ENCODE measurements at regions not wholly inside any gene's neighbourhood (a gene's known extent, or its start where the extent isn't known, plus 50 kb on each side); places are given as distances from the start of the nearest gene placed in this dataset.

GRCh38 chr10:7467031-7467667 is 56.3 kb upstream of the SFMBT2 start:
- H3K27ac ChIP-seq (ENCODE audit: low read depth in 2 of 2, low read length in 2 of 2) = no peak overlapping the region
- H3K9ac ChIP-seq (ENCODE audit: low read depth in 1 of 2, low read length in 2 of 2) = no peak overlapping the region

GRCh38 chr10:7464691-7465090 is 53.9 kb upstream of the SFMBT2 start:
- no peaks in the 10 kb centered on the region for H3K27me3 ChIP-seq (ENCODE audit: control insufficient read depth in 2 of 2, insufficient read depth in 2 of 2, low read length in 2 of 2)
- no peak overlapping the region for H3K9ac ChIP-seq (ENCODE audit: low read depth in 1 of 2, low read length in 2 of 2)
- H3K27ac ChIP-seq (ENCODE audit: low read depth in 2 of 2, low read length in 2 of 2) = no peak overlapping the region
- H3K9me3 ChIP-seq (ENCODE audit: control insufficient read depth in 2 of 2, low read length in 2 of 2) = no peaks in the 10 kb centered on the region
- H3K36me3 ChIP-seq (ENCODE audit: control insufficient read depth in 2 of 2, insufficient read depth in 2 of 2, low read length in 2 of 2) = no peaks in the 10 kb centered on the region
- no peak overlapping the region for H3K4me3 ChIP-seq (ENCODE audit: low read length in 2 of 2)
- H3K4me1 ChIP-seq (ENCODE audit: control insufficient read depth in 2 of 2, insufficient read depth in 2 of 2, low read length in 2 of 2) = no peaks in the 10 kb centered on the region

More at GRCh38 chr10:7467031-7467667, 56.3 kb upstream of the SFMBT2 start:
- H3K4me3 ChIP-seq (ENCODE audit: low read length in 2 of 2) = no peak overlapping the region
- H3K4me1 ChIP-seq (ENCODE audit: control insufficient read depth in 2 of 2, insufficient read depth in 2 of 2, low read length in 2 of 2) = no peaks in the 10 kb centered on the region
- no peaks in the 10 kb centered on the region for H3K36me3 ChIP-seq (ENCODE audit: control insufficient read depth in 2 of 2, insufficient read depth in 2 of 2, low read length in 2 of 2)
- no peaks in the 10 kb centered on the region for H3K27me3 ChIP-seq (ENCODE audit: control insufficient read depth in 2 of 2, insufficient read depth in 2 of 2, low read length in 2 of 2)
- no peaks in the 10 kb centered on the region for H3K9me3 ChIP-seq (ENCODE audit: control insufficient read depth in 2 of 2, low read length in 2 of 2)

All from mucosa of rectum (tissue), 2 donors.